ENCODE measurements at regions not wholly inside any gene's neighbourhood (a gene's known extent, or its start where the extent isn't known, plus 50 kb on each side); places are given as distances from the start of the nearest gene placed in this dataset.

DNA sequence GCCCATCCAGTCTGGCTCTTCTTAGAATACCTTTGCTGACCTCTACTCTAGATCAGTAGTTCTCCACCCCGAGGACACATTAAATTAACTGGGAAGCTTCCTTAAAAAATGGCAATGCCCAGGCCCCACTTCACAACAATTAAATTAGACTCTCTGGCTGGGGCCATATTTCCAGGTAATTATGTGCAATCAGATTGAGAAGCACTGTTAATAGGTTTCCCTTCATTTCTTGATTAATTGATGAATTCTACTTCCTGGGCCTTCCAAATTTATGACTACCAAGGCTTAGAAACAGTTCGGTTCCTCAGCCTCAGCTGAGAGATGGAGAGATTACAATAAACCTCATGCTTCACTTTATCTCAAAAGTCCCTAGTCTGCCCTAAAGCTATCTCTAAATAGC is 71.7 kb upstream of the LIMCH1 start:
- Histone ChIP-seq H2AFZ (ENCODE audit: low read length) (no peak overlapping the region), H3K9me2 (replicated peaks; ENCODE audit: low read length) (no peaks in the 10 kb centered on the region), H3K27ac (ENCODE audit: low read length) (no peak overlapping the region), H3K4me3 (ENCODE audit: low read length) (no peak overlapping the region), H4K20me1 (ENCODE audit: low read length) (no peaks in the 10 kb centered on the region), H3K36me3 (ENCODE audit: low read depth, low read length) (no peaks in the 10 kb centered on the region), H3K27me3 (ENCODE audit: low read length) (no peaks in the 10 kb centered on the region), H3K79me2 (ENCODE audit: low read length) (no peaks in the 10 kb centered on the region), H3K4me2 (ENCODE audit: low read length) (no peak overlapping the region), H3K4me1 (ENCODE audit: insufficient read depth, low read length) (peaks cover 7% of the 10 kb centered on the region), H3K9me3 (ENCODE audit: low read length) (no peaks in the 10 kb centered on the region), H3F3A (ENCODE audit: low read length, unreplicated experiment) (no peaks in the 10 kb centered on the region), H3K9ac (ENCODE audit: low read length) (no peak overlapping the region)
- ChIA-PET POLR2A (ENCODE audit: unreplicated experiment) (no interaction called here), CTCF (no interaction called here)
- ATAC-seq, result no peak
- no peak for DNase-seq
- no TSS peak for BruUV-seq (replicated peaks)
- TF ChIP-seq, protein P1, sequence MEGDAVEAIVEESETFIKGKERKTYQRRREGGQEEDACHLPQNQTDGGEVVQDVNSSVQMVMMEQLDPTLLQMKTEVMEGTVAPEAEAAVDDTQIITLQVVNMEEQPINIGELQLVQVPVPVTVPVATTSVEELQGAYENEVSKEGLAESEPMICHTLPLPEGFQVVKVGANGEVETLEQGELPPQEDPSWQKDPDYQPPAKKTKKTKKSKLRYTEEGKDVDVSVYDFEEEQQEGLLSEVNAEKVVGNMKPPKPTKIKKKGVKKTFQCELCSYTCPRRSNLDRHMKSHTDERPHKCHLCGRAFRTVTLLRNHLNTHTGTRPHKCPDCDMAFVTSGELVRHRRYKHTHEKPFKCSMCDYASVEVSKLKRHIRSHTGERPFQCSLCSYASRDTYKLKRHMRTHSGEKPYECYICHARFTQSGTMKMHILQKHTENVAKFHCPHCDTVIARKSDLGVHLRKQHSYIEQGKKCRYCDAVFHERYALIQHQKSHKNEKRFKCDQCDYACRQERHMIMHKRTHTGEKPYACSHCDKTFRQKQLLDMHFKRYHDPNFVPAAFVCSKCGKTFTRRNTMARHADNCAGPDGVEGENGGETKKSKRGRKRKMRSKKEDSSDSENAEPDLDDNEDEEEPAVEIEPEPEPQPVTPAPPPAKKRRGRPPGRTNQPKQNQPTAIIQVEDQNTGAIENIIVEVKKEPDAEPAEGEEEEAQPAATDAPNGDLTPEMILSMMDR (conservative IDR thresholded peaks at IDR 0.05; ENCODE audit: low read depth, low read length), result no peak
- TF ChIP-seq EZH2phosphoT487 (IDR thresholded peaks at IDR 0.05; ENCODE audit: borderline replicate concordance, low read length) (no peak), EZH2 (IDR thresholded peaks at IDR 0.05; ENCODE audit: low read length, unreplicated experiment) (no peak)
- intact Hi-C loops (cut with micrococcal nuclease), result no loop called here

DNA sequence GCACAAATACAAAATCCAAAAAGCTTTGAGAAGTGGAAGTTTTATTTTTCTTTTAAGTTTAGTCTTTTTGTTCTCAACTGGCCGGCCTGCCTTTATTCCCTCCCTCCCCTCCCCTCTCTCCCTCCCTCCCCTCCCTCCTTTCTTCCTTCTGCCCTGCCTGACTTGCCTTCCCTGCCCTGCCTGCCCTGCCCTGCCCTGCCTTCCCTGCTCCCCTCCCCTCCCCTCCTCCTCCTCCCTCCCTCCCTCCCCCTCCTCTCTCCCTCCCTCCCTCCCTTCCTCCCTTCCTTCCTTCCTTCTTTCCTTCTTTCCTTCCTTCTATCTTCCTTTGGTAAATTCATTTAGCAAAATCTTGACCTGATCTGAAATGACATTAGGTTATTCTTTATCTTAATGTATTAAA is 69.8 kb upstream of the LIMCH1 start:
- DNase-seq (no peak), ATAC-seq (no peak)
- no TSS peak for BruUV-seq (replicated peaks)
- Histone ChIP-seq H3K4me2 (ENCODE audit: low read length) (no peak overlapping the region), H3K79me2 (ENCODE audit: low read length) (no peaks in the 10 kb centered on the region), H2AFZ (ENCODE audit: low read length) (no peak overlapping the region), H4K20me1 (ENCODE audit: low read length) (no peaks in the 10 kb centered on the region), H3K9me3 (ENCODE audit: low read length) (no peaks in the 10 kb centered on the region), H3K4me1 (ENCODE audit: insufficient read depth, low read length) (peaks cover 15% of the 10 kb centered on the region), H3K9me2 (replicated peaks; ENCODE audit: low read length) (no peaks in the 10 kb centered on the region), H3K27me3 (ENCODE audit: low read length) (no peaks in the 10 kb centered on the region), H3K4me3 (ENCODE audit: low read length) (no peak overlapping the region), H3K36me3 (ENCODE audit: low read depth, low read length) (no peaks in the 10 kb centered on the region), H3K27ac (ENCODE audit: low read length) (no peak overlapping the region), H3K9ac (ENCODE audit: low read length) (no peak overlapping the region), H3F3A (ENCODE audit: low read length, unreplicated experiment) (no peaks in the 10 kb centered on the region)
- ChIA-PET POLR2A (ENCODE audit: unreplicated experiment) (no interaction called here), CTCF (no interaction called here)
- intact Hi-C loops (cut with micrococcal nuclease), result no loop called here
- TF ChIP-seq, protein P1 (conservative IDR thresholded peaks at IDR 0.05; ENCODE audit: low read depth, low read length), result no peak
- TF ChIP-seq EZH2 (IDR thresholded peaks at IDR 0.05; ENCODE audit: low read length, unreplicated experiment), result no peak
- no peak for TF ChIP-seq EZH2phosphoT487 (IDR thresholded peaks at IDR 0.05; ENCODE audit: borderline replicate concordance, low read length)

DNA sequence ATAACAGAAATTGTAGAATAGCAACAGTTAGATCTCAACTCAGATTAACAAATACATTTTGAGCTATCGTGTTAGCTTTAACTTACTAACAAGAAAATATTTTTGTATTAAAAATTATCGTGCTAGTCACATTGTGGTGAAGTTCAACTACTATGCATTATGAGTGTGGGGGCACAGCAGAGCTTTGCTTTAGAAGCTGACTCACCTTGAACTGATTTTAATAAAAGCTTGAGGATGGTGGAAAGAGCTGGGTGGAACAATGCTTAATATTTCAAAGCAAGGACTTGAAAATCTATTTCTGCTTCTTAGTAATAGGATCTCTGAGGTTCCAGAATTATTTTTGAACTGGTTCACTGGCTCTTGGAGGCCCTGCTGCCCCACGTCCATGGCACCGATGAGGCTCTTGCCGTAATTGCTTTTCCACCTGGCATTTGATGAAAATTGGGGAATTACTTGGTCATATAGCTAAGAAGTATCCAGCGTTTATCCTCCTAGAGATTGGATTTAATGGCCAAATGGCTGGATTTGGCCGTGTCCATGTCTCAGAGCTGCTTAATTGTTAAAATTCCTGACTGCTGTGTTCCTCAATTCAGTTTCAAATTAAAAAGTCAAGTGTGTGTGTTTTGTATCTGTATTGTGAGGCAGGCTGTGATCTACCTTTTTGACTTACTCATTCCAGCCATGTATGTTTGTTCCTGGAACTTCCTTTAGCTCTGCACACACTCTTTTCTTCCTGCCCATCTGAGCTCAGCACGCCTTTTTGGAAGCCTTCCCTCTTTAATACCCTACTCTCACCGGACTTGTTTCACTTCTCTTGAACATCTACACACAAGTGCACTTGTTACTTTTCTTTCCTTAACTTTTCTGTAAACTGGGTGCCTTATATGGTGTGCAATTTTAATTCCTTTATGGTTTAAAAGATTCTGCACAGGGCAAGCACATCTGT is 66.6 kb upstream of the LIMCH1 start:
- TF ChIP-seq, protein P1 (conservative IDR thresholded peaks at IDR 0.05; ENCODE audit: low read depth, low read length), result no peak
- no peak for TF ChIP-seq EZH2 (IDR thresholded peaks at IDR 0.05; ENCODE audit: low read length, unreplicated experiment)
- no peak for TF ChIP-seq EZH2phosphoT487 (IDR thresholded peaks at IDR 0.05; ENCODE audit: borderline replicate concordance, low read length)
- intact Hi-C loops (cut with micrococcal nuclease), result no loop called here
- no peaks in the 10 kb centered on the region for H4K20me1 ChIP-seq (ENCODE audit: low read length)
- POLR2A ChIA-PET (ENCODE audit: unreplicated experiment), result no interaction called here
- no peaks in the 10 kb centered on the region for H3K9me3 ChIP-seq (ENCODE audit: low read length)
- peaks cover 31% of the 10 kb centered on the region for H3K4me1 ChIP-seq (ENCODE audit: insufficient read depth, low read length)
- no peaks in the 10 kb centered on the region for H3K79me2 ChIP-seq (ENCODE audit: low read length)
- ATAC-seq (peak; percentile 54; the same call in 1 of the 2 replicates), DNase-seq (peak; percentile 39)
- no TSS peak for BruUV-seq (replicated peaks)
- peak overlapping the region; percentile 60 for H2AFZ ChIP-seq (ENCODE audit: low read length)
- peak overlapping the region; percentile 46 for H3K27ac ChIP-seq (ENCODE audit: low read length)
- H3K9ac ChIP-seq (ENCODE audit: low read length), result no peak overlapping the region
- H3K4me3 ChIP-seq (ENCODE audit: low read length), result no peak overlapping the region
- no peaks in the 10 kb centered on the region for H3K9me2 ChIP-seq (replicated peaks; ENCODE audit: low read length)
- CTCF ChIA-PET, result no interaction called here
- no peaks in the 10 kb centered on the region for H3K27me3 ChIP-seq (ENCODE audit: low read length)
- H3K36me3 ChIP-seq (ENCODE audit: low read depth, low read length), result no peaks in the 10 kb centered on the region
- H3F3A ChIP-seq (ENCODE audit: low read length, unreplicated experiment), result no peaks in the 10 kb centered on the region
- H3K4me2 ChIP-seq (ENCODE audit: low read length), result peak overlapping the region; percentile 46

All from PC-3 (cell line).